ENCODE measurements at regions not wholly inside any gene's neighbourhood (a gene's known extent, or its start where the extent isn't known, plus 50 kb on each side); places are given as distances from the start of the nearest gene placed in this dataset.
"Not testable (repeated sequence)": the region's sequence is repeated elsewhere in the genome, so short reads cannot be mapped to it uniquely, and the experiment has no call there.

- DNase-seq = peak; percentile 60
Measured at GRCh38 chr10:2618690-2619089, 448.7 kb upstream of the PFKP start.

- DNase-seq = no peak
Measured at GRCh38 chr10:2616215-2616614, 451.1 kb upstream of the PFKP start.

DNA sequence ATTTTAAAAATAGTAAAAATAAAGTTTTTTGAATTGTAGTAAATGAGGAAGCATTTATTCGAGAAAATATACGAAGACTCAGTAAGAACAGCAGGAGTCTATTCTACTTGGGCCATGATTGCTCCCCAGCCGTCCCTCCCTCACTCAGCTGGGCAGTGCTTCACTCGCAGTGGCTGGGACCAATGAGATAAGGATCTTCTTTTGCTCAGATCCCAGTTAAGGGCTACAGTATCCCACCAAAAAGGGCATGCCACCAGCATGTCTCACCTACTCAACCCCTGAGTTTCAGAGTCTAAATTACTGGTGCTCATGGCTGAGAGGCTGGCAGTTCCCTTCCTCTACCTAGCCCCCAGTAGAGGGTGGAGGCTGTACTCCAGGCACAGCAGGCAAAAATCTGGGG lies 455.7 kb upstream of the PFKP start:
- DNase-seq = peak; percentile 44

DNA sequence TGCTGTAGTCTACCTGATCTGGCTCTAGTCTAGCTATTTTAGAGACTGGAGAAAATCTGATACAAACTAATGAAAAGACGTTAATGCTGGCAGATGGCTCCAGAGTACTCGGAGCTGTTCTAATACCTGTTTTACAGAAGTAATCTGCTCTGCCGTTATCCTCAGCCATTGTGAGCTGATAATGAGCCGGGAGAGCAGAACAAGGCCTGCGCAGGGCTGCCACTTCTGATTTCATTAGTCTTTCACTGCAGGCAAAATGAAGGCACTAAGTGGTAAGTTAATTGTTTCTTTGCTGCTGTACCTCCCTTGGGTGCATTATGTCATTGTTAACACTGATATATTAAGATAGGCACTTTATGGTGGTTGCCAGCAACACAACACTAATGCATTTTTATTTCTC lies 456.4 kb upstream of the PFKP start:
- DNase-seq = peak; percentile 75

GRCh38 chr10:2604891-2605290 lies 462.5 kb upstream of the PFKP start:
- no peak for DNase-seq

DNA sequence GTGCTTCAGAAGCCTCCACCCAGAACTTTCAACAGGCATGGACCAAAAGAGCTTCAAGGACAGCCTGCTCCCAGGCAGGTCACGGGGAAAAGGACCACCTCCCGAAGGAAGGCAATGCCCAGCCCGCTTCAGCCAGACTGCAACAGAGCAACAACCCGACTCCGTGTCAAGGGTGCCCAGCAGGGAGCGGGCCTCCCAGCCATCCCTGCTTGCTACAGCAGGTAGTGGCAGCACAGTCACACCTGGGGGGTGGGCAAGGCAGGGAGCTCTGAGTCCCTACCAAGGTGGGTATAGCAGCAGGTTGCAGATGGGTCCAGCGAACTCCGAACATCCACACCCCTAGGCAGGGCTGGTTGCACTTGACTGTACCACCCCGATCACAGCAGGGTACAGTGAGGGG lies 467.8 kb upstream of the PFKP start:
- DNase-seq = no peak

DNA sequence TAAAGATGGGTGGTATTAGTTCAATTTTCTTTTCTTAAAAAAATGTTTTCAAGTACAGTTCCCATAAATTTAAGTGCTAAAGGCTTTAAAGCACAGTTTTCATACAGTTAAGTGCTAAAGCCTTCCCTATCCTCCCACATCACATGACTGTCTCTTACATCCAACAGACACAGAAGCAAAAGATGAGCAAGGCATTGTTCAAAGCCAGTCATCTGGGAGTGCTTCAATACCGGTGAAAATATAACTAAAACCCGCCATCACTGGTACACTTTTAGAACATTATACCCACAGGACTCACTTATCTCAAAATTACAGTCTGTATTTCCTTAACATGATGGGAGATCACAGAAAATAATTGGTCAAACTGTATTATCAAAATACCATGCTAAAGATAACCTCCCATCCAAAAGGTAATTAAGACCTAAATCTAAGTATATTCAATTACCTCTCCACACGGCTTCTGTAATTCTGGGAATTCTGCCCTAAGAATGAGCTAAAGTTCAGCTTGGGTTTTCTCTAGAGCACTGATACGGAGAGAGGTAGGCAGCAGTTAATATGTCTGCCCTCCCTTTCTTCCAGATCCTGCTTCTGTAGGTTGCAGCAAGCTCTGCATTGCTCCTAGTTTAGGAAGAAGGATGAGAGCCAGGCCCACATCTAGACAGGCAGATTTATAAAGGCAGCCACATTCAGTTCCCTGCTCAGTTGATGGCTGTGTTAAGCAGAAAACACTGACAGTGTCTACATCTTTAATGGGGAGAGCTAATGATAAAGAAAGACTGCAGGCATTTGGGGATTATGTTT lies 474.8 kb upstream of the PFKP start:
- DNase-seq = peak; percentile 50

GRCh38 chr10:2589196-2589595 lies 478.2 kb upstream of the PFKP start:
- DNase-seq = no peak

GRCh38 chr10:2584385-2584784 lies 483.0 kb upstream of the PFKP start:
- no peak for DNase-seq

DNA sequence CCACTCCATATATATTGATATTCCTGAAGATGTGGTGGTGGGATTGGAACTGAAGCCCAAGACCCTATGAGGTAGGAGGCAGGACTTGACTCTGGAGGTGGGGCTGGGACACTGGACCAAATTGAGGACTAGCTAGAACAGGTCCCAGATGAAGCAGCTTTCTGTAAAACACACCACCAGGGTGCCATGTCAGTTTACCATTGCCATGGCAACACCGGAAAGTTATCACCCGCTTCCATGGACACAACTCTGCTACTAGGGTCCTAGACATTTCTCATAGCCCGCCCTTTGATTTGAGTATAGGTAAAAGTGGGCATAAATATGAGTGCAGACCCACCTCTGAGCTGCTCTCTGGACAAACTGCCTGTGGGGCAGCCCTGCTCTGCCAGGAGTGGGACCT lies 490.5 kb upstream of the PFKP start:
- DNase-seq = no peak

- DNase-seq = no peak
Measured at GRCh38 chr10:2575460-2575859, 491.9 kb upstream of the PFKP start.

GRCh38 chr10:2572611-2573010 lies 494.7 kb upstream of the PFKP start:
- no peak for DNase-seq

GRCh38 chr10:2556883-2557282 lies 510.5 kb upstream of the PFKP start:
- DNase-seq = no peak

DNA sequence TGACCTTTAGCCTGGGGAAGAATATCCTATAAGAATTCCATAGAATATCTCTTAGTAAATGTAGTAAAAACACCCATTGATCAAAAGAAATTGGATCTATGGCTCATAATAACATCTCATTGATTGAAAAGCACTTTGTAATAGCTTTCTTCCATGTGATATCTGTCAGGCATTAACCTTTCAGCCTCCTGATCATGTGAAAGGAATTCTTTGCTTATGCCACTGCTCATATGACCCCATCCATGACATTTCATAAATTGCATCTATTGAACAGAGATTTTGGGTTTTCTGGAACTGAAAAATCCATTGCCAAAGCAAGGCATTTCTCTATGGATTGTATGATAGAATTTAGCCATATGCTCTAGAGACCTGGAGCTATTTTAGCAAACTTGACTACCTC lies 519.3 kb upstream of the PFKP start:
- DNase-seq = no peak

- DNase-seq = no peak
Measured at GRCh38 chr10:2547606-2548005, 519.7 kb upstream of the PFKP start.

- DNase-seq = not testable (repeated sequence)
Measured at GRCh38 chr10:2546894-2547293, 520.5 kb upstream of the PFKP start.

GRCh38 chr10:2543974-2544373 lies 523.4 kb upstream of the PFKP start:
- no peak for DNase-seq

DNA sequence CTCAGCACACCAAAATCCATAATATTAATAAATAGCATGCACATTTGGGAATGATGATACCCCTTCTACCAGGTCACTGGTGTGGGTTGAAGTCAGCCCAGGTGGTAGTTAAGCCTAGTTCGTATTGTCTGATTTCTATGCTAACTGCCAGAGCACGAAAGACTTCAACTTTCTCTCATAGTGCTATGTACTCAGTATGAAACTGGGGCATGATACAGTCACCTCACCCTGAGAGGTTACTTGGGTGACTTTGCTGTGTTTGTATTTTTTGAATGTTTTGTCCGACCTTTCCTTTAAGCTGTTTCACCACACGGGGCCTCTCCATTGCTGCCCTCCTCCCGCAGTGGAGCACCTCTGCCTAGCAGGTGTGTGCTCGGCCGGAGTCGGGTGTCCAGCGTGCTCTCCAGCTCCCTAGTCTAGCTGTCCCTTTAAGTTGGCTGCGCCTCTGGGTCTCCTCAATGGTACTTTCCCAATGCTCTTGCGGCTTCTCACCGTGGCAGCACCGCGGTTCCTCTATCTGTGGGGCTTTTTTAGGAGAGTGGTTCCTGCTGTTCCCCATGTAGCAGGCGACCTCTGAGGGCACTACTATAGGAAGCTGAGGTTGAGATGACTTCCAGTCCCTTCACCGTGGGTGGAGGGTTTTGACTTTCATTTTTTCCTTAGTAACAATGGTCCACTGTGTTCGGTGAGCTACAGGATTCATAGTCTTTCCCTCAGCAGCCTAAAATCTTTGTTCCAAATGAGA lies 524.0 kb upstream of the PFKP start:
- no peak for DNase-seq

- DNase-seq = no peak
Measured at GRCh38 chr10:2541176-2541575, 526.2 kb upstream of the PFKP start.

DNA sequence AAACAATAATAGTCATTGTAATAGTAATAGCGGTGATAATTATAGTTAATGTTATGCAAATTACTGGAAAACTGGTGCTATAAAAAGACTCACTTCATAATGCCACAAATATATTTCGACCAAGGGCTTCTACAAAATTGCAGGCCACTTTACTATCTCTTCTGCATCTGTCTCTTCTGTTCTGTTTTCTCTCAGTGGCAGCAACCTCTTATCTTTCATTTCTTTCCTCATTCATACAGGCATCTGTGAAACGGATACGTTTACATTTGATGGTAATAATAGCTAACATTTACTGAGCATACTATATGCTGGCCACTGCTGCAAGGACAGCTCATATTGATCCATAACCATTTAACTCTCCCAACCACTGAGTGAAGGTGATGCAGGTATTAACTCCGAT lies 537.4 kb upstream of the PFKP start:
- DNase-seq = no peak

DNA sequence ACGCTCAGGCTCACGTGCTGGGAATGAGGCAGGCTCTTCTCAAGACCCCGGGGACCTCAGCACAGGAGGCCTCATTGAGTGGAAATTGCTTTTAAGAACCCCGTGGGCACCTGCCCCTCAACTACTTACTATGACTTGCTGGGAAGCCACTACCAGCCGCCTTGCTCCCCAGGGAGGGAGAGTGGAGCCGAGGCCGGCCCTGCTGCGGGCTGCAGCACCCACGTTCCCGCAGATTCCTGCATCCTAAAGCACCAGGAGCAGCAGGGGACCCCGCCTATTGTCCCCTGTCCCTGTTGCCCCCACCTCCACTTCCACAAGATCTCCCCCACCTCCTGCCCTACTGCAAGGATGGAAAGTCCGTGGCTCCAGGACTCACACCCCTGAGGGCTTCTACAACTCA lies 541.6 kb upstream of the PFKP start:
- DNase-seq = no peak

GRCh38 chr10:2519139-2519538 lies 548.2 kb upstream of the PFKP start:
- DNase-seq = no peak

- DNase-seq = no peak
Measured at GRCh38 chr10:2509081-2509531, 558.2 kb upstream of the PFKP start.

DNA sequence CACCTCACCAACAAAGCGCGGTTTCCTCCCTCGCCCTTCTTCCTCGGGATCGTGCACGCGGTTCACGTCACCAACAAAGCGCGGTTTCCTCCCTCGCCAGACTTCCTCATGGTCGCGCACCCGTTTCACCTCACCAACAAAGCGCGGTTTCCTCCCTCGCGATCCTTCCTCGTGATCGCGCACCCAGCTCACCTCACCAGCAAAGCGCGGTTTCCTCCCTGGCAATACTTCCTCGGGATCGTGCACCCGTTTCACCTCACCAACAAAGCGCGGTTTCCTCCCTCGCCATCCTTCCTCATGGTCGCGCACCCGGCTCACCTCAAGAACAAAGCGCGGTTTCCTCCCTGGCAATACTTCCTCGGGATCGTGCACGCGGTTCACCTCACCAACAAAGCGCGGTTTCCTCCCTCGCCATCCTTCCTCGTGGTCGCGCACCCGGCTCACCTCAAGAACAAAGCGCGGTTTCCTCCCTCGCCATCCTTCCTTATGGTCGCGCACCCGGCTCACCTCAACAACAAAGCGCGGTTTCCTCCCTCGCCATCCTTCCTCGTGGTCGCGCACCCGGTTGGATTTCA lies 565.9 kb upstream of the PFKP start:
- DNase-seq = not testable (repeated sequence)

All from retina (tissue), 1 donor.